OCI-LY3 (cell line): ENCODE measurements at regions not wholly inside any gene's neighbourhood (a gene's known extent, or its start where the extent isn't known, plus 50 kb on each side); places are given as distances from the start of the nearest gene placed in this dataset.

ENCODE experiments used
- EZH2phosphoT487 ChIP-seq: fragments of 200-600 bp; shearing (Covaris generic); IDR thresholded peaks from 2 replicates; pipeline ENCODE4 v1.6.1; 2018; ENCODE audit warnings: antibody characterized with exemption, mixed run types, low read depth
- TF ChIP-seq, protein P1 (sequence below): fragments of 200-600, 300-600 bp; sonication (generic); IDR thresholded peaks from 2 replicates; pipeline ENCODE4 v1.5.1; 2014; ENCODE audit warnings: antibody characterized with exemption, low read length, low read depth

GRCh38 chr5:25005431-25005830 is 360.7 kb upstream of the CDH10 start:
- TF ChIP-seq, protein P1, sequence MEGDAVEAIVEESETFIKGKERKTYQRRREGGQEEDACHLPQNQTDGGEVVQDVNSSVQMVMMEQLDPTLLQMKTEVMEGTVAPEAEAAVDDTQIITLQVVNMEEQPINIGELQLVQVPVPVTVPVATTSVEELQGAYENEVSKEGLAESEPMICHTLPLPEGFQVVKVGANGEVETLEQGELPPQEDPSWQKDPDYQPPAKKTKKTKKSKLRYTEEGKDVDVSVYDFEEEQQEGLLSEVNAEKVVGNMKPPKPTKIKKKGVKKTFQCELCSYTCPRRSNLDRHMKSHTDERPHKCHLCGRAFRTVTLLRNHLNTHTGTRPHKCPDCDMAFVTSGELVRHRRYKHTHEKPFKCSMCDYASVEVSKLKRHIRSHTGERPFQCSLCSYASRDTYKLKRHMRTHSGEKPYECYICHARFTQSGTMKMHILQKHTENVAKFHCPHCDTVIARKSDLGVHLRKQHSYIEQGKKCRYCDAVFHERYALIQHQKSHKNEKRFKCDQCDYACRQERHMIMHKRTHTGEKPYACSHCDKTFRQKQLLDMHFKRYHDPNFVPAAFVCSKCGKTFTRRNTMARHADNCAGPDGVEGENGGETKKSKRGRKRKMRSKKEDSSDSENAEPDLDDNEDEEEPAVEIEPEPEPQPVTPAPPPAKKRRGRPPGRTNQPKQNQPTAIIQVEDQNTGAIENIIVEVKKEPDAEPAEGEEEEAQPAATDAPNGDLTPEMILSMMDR, result no peak
- TF ChIP-seq EZH2phosphoT487, result no peak
